DND-41 (cell line): ENCODE measurements at regions not wholly inside any gene's neighbourhood (a gene's known extent, or its start where the extent isn't known, plus 50 kb on each side); places are given as distances from the start of the nearest gene placed in this dataset.

Experiments used
- CTCF ChIP-seq: IDR thresholded peaks from 2 replicates; pipeline ENCODE4 v1.5.1; 2012; ENCODE audit warnings: borderline replicate concordance, low read length, moderate library complexity, mild to moderate bottlenecking; ENCODE audit not compliant: poor library complexity, severe bottlenecking; ENCODE audit errors: extremely low read depth
- EZH2 ChIP-seq: IDR thresholded peaks from 3 replicates; pipeline ENCODE4 v1.6.1; 2012; ENCODE audit warnings: borderline replicate concordance, low read depth, mild to moderate bottlenecking, moderate library complexity, low read length, inconsistent platforms; ENCODE audit not compliant: severe bottlenecking

DNA sequence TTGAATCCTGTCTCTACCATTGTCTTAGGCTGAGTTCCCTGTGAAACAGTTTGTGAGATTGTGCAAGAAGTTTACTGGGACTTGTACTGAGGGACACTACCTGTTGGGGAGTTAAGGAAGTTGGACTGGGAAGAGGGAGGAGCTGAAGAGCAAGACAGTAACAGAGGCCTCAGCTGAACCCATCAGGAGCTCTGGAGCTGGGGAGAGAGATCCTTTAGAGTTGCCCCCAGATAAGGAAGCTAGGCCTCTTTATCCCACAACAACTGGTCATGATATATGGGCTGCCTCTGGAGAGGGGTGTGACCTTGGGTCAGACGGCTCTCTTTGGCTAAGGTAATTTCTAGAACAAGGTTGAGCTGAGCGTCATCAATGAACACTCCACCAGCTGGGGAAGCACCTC is 137.8 kb upstream of the SLC4A4 start:
- TF ChIP-seq CTCF (no peak), EZH2 (no peak)
